Panc1 (cell line): ENCODE measurements at regions not wholly inside any gene's neighbourhood (a gene's known extent, or its start where the extent isn't known, plus 50 kb on each side); places are given as distances from the start of the nearest gene placed in this dataset.

Experiments used
- CTCF ChIP-seq: fragments of 450-650 bp; IDR thresholded peaks from 2 replicates; pipeline ENCODE4 v1.5.1; 2017; ENCODE audit warnings: mild to moderate bottlenecking
- POLR2AphosphoS5 ChIP-seq: IDR thresholded peaks from 2 replicates; pipeline ENCODE4 v1.6.1; 2012; ENCODE audit warnings: mild to moderate bottlenecking, low read depth, low read length, moderate library complexity
- REST ChIP-seq, 2 experiments: IDR thresholded peaks; 2 replicates each; pipeline ENCODE4 v1.6.1; 2011 to 2012; ENCODE audit warnings: low read depth in 2 of 2, control low read depth in 1 of 2, low read length in 1 of 2, mild to moderate bottlenecking in 1 of 2, moderate library complexity in 1 of 2; ENCODE audit not compliant: insufficient read depth in 1 of 2

GRCh38 chr2:16293871-16294270 lies 353.5 kb downstream of the MYCN start:
- no peak for TF ChIP-seq CTCF
- TF ChIP-seq POLR2AphosphoS5 = no peak
- TF ChIP-seq REST (IDR thresholded peaks at IDR 0.05; ENCODE audit: insufficient read depth in 1 of 2, low read depth in 2 of 2, low read length in 1 of 2) = no peak
